ENCODE measurements at regions not wholly inside any gene's neighbourhood (a gene's known extent, or its start where the extent isn't known, plus 50 kb on each side); places are given as distances from the start of the nearest gene placed in this dataset.

DNA sequence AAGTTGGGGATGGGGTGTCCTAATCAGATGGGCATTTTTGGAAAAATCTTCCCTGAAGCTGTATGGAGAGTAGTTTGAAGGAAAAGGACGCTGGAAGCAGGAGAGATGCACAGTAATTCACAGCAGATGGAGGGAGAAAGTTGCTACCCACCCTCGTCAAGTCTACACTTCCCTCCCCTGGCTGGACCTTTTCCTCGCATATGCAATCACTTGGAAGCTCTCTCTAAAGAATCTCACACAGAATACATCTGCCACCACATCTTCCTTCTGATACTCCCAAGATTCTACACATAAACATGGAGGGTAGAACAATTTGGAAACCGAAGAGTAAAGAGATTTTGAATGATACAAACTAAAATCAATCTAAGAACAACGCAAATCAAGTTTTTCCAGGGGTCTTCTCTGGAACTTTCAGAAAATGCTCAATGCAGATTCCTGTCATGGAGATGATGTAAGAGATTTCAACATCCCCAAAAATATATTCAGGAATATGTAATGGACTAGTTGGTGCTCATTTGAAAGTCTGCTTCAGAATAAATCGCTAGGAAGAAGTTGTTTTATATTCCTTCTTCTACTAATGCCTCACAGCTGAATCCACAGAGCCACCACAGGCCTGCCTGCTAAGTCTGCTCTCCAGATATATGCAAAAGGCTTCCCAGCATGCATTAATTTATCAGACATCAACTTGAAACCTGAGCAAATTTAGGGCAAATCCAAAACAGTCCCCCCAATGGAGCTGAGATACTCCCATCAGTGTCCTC is 291.5 kb downstream of the LRATD1 start:
- no peak for DNase-seq

DNA sequence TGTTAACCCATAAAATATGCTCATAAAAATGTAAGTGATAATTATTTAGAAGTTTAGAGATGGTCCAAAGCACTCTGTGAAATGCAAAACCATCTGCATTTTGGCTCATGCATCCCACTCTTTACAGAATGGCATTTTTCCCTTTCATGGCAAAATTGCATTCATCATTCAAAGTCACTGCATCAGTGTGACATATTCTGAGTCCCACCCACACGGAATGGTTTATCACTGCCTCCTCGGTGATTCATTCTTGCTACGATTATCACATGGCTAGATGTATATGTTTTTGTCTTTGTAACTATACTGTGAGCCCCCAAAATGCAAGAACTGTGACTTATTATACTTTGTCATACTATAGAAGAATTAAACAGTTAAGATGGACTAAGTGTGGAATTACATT is 293.0 kb downstream of the LRATD1 start:
- DNase-seq, result no peak

DNA sequence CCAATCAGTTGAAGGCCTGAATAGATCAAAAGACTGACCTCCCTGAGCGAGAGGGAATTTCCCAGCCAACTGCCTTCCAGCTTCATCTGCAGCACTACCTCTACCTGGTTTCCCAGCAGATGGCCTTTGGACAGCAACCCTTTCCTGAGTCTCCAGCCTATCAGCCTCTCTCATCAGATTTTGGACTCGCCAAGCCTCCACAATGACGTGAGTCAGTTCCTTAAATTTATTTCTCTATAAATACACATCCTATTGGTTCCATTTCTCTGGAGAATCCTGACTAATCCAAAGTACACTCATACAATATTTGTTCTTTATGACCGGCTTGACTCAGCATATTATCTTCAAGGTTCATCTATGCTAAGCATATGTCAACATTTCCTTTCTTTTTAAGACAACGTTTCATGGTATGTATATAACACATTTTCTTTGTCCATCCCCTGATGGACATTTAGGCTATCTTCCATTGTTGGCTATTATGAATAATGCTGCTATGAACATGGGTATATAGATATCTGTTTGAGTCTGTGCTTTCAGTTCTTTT is 294.6 kb downstream of the LRATD1 start:
- no peak for DNase-seq

DNA sequence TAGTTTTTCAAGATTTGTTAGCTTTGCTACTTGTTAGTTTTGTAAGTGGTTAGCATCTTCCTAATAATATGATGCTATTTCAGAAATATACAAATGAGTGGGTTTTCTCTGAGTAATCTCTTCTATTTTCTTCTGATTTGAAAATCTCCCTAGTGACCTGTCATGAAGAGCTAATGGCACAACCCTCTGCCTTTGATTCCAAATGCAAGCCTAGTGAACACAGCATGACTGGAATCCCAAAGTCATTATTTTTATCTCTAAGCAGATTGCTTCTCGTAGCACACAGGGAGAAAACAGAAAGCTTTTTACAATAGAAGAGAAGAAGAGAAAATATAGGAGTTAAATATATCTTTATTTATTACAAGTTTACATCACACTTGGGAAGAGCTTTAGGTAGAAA is 295.5 kb downstream of the LRATD1 start:
- no peak for DNase-seq

GRCh38 chr2:14930441-14930840 is 297.9 kb downstream of the LRATD1 start:
- no peak for DNase-seq

- DNase-seq, result no peak
Measured at GRCh38 chr2:14932285-14932684, 299.8 kb downstream of the LRATD1 start.

- DNase-seq, result no peak
Measured at GRCh38 chr2:14933753-14934152, 301.2 kb downstream of the LRATD1 start.

DNA sequence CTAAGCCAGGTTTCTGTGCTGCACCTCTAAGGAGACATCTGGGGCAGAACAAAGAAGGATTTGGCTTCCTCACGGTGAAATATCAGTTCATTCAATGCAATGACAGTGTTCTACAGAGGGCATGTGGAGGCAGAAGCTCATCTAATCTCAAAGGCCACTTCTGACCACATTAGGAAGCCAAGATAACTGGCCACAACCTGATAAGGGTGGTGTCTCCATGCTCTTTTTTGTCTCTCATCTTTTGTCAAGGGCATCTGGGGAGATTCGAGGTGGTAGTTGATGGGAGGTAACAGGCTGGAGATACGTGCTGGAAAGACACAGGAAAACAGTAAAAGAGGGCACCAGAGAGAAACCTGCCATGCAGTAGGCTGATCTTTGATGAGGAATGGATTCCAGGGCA is 303.9 kb downstream of the LRATD1 start:
- DNase-seq, result no peak

- no peak for DNase-seq
Measured at GRCh38 chr2:14937336-14937735, 304.8 kb downstream of the LRATD1 start.

DNA sequence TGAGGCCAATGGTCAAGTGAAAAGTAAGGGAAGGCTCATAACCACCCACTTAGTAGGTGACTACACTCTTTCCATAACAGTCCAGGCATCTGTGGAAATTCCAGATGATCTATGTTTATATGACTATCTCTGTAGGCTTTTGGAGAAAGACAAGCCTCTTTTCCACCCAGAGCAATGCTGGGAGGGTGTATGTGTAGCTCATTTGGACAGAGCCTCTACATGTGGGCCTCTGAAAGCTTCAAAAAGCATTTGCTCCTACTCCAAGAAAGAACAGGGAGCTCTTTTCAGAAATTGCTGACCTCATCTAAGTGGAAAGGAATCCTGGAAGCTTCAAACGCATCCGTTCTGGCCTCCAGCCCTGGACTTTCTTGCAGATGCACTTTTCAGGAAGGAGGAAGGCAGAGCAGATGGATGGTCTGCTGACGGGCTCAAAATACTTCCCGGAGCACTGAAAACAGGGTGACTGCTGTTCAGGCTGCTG is 308.7 kb downstream of the LRATD1 start:
- DNase-seq, result no peak

- no peak for DNase-seq
Measured at GRCh38 chr2:14942987-14943386, 310.5 kb downstream of the LRATD1 start.

GRCh38 chr2:14944562-14945346 is 312.2 kb downstream of the LRATD1 start:
- DNase-seq, result no peak

DNA sequence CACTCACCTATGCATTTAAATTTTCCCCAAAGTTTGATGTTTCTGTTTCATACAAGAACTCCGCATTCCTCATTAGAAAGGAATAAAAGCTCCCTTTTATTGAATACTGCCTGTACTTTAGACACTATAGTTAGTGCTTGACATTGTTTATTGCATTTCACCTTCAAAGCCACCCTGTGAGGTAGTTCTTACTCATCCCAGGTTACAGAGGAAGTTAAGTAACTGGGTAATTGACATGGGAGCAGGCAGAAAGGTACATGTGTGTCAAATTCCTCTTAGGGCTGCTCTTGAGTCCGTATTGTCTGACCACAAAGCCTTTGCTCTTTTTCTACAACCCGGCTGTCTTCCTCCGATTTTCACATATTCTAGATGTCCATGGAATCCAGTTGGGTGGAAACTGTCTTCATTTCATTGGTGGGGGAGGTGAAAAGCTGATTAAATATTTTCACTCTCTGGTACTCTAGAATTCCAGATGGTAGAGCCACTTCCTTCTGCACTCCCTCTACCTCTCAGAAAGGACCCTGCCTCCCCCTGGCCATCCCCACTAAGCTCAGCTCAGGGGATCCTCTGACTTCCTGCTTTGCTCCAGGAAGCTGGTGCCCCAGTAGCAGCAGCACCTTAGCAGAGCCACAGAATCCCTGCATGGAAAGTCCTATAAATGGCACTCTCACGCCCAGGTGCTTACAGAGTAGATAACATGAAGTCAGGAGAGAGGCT is 319.2 kb downstream of the LRATD1 start:
- DNase-seq, result no peak

DNA sequence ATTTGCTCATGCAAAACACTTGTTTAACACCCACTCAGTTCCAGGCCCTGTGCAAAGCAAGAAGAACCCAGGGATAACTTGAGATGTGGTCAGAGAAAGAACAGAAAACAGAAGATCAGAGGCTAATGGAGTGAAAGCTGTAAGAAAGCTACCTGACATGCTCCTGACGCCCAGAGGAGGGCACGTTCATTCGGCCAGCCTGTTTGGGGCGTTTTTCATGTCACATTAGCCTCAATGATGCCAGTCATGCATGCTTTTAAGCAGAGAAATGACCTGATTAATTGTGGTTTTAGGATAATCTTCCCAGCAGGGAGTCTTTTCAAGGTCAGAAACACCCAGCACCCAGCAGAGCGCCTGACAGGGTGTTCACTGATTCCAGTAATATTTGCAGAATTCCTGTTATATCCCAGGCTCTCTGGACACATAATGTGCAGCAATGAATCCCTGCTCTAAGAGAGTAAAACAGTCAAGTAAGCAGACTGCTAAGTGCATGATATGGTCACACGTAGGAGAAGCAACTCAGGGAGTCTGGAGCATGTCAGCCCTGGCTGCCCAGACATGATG is 320.0 kb downstream of the LRATD1 start:
- DNase-seq, result no peak

DNA sequence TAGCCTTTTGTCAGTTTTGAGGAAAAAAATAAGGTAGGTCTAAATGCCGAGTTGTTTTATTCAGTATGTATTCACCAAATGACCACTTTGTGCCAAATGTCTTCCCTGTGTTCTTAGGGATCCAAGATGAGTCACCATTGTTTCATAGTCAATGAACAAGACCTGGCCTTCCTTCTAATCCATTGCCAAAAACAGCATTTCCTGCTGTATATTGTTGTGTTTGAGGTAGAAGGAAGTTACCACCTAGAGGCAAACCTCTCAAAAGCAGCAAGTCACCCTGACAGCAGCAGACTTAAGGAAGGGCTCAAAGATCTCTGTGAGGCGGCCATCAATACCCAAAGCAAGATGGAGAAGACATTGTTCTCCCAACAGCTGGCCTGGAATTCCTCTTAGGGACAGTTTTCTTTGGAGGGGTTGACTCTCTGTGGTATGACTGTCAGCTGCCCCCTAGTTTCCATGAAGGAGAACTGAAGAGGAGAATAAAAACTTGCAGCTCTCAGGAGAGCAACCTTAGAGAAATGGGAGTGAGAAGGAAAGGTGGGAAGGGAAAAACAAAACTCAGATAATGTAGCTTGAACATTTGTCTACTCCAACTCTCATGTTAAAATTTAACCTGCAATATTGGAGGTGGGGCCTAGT is 328.3 kb downstream of the LRATD1 start:
- no peak for DNase-seq

DNA sequence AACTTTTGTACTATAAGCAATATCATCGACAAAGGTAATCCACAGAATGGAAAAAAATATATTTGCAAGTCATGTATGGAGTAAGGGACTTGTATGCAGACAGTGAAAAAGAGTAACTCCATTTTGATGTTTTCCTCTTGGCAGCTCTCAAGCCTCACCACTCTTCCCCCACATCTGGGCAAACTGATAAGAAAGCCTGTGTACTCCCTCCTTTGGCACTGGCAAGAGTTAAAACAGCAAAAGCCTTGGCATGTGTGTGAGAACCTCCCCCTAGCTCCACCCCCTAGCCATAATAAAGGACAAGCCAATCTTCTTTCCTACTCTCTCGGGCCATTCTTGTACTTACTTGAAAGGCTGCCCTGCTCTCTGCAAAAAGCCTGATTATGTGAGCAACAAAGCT is 335.2 kb downstream of the LRATD1 start:
- DNase-seq, result no peak

DNA sequence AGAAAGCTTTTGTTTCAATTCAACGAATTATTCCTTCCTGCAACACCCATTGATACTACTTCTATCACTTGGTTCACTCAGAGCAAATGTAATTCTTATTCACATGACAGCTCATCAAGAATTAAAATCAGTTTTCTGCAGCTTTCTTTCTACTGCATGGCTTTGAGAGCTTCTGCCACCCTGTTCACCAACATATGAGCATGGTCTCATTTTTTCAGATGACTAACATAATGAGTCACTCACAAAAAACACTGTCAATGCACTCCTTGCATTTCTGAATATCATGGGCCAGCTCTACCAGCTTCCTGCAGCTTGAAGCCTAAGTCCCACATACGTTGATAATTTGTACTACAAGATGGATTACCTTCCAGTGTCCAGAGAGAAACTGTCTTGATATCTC is 342.9 kb downstream of the LRATD1 start:
- DNase-seq, result no peak

- no peak for DNase-seq
Measured at GRCh38 chr2:14977021-14977420, 344.5 kb downstream of the LRATD1 start.

DNA sequence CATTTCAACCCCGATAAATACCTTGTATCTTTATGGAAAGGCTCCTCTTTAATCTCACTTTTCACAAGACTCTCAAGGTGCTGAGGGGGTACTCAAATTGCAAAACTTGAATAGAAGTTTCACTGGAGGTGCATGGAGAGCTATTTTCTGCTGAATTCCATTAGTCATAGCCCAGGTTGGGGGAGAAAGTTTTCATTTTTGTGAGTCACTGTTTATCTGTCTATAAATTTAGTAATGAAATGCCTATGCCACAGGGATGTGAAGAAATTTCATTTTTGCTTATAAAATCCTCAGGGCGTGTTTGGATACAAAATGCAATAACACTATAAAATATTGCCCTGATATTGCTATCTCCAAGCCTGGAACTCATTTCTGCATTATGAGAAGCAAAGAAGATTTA is 346.3 kb downstream of the LRATD1 start:
- no peak for DNase-seq

DNA sequence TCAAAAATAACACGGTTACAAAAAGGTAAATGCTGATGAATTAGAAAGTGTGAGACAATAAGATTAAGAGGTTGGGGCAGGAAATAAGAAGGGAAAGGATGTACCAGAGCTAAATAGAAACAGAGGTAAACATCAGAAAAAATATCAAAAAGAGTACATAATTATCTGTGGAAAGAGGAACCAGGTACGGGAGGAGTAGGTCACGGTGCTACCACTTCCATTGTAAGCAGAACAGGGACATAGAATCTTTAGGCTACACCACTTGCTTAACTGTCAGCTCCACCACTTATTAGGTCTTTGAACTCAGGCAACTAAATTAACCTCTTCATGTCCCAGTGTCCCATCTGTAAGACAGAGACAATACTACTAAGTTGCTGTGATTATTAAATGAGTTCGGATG is 350.3 kb downstream of the LRATD1 start:
- DNase-seq, result no peak

DNA sequence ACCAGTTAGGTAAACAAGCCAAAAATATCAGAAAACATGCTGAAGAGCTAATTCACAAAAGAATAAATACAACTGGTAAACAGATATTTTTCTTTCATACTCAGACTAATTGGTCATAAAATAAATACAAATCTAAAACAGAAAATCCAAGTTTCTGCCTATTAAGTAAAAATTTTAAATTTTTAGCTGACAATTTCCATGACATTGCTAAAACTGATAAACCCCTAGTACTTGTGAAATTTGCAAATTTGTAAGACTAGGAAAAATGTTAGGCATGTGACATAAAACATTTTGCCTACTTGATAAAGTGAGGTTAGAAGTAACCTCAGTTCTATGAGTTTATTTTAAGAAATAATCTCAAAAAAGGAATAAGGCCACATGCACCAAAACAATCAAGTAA is 356.1 kb downstream of the LRATD1 start:
- no peak for DNase-seq

- no peak for DNase-seq
Measured at GRCh38 chr2:14991723-14992122, 359.2 kb downstream of the LRATD1 start.

GRCh38 chr2:14994721-14995120 is 362.2 kb downstream of the LRATD1 start:
- no peak for DNase-seq

All from stimulated activated naive CD4-positive, alpha-beta T cell (primary cell).